Lower lobe of right lung (tissue), 2 donors: ENCODE measurements at regions not wholly inside any gene's neighbourhood (a gene's known extent, or its start where the extent isn't known, plus 50 kb on each side); places are given as distances from the start of the nearest gene placed in this dataset.

Source experiments
- ATAC-seq, 2 donors: fragments of 200-7000 bp; cut with Tn5 transposase; one replicate each; pipeline ENCODE4 v1.9.1; 2020 to 2022; ENCODE audit warnings: mild to moderate bottlenecking in 2 of 2, moderate library complexity in 2 of 2
- DNase-seq: peaks from one replicate; pipeline ENCODE4 v3.0.0-alpha.2; 2020
- H3K27ac ChIP-seq: fragments of 200-600 bp; one replicate; pipeline ENCODE4 v1.8.0; 2022
- H3K27me3 ChIP-seq: fragments of 200-600 bp; one replicate; pipeline ENCODE4 v1.8.0; 2022; ENCODE audit warnings: low read depth
- H3K36me3 ChIP-seq: fragments of 200-600 bp; one replicate; pipeline ENCODE4 v1.8.0; 2022; ENCODE audit warnings: mild to moderate bottlenecking
- H3K4me1 ChIP-seq: fragments of 200-600 bp; one replicate; pipeline ENCODE4 v1.8.0; 2022
- H3K4me3 ChIP-seq: fragments of 200-600 bp; one replicate; pipeline ENCODE4 v1.8.0; 2022; ENCODE audit warnings: mild to moderate bottlenecking
- H3K9me3 ChIP-seq: fragments of 200-600 bp; one replicate; pipeline ENCODE4 v1.8.0; 2022
- CTCF ChIP-seq: fragments of 200-600 bp; IDR thresholded peaks from one replicate; pipeline ENCODE4 v1.8.0; 2022; ENCODE audit warnings: antibody characterized with exemption, mild to moderate bottlenecking
- intact Hi-C: fragments of 100-400 bp; cut with DNase I; formaldehyde crosslinking; loops from one replicate; pipeline ENCODE4 v1.11.0; 2022
- donor health status: DM: no; HTN: yes; CAD: no; lungs with severe emphysema.

- Histone ChIP-seq H3K9me3 (no peaks in the 10 kb centered on the region), H3K36me3 (no peaks in the 10 kb centered on the region), H3K4me1 (no peaks in the 10 kb centered on the region), H3K4me3 (no peak overlapping the region), H3K27ac (no peak overlapping the region), H3K27me3 (no peaks in the 10 kb centered on the region)
- no peak for TF ChIP-seq CTCF
- intact Hi-C loops: no loop called here
- ATAC-seq: no peak
- DNase-seq: no peak
These were observed 268.0 kb downstream of the OPA1 start for GRCh38 chr3:193861012-193861411.

GRCh38 chr3:193862843-193863242, 269.8 kb downstream of the OPA1 start:
- Histone ChIP-seq H3K27me3 (no peaks in the 10 kb centered on the region), H3K9me3 (no peaks in the 10 kb centered on the region), H3K4me1 (no peaks in the 10 kb centered on the region), H3K36me3 (no peaks in the 10 kb centered on the region), H3K27ac (no peak overlapping the region), H3K4me3 (no peak overlapping the region)
- no peak for TF ChIP-seq CTCF
- no peak for ATAC-seq
- intact Hi-C loops: no loop called here
- no peak for DNase-seq

GRCh38 chr3:193863657-193864357, 270.8 kb downstream of the OPA1 start:
- intact Hi-C loops: no loop called here
- ATAC-seq: peak; percentile 14 to 24

GRCh38 chr3:193865339-193865738, 270.6 kb upstream of the HES1 start:
- Histone ChIP-seq H3K9me3 (no peaks in the 10 kb centered on the region), H3K27me3 (peaks cover 10% of the 10 kb centered on the region), H3K27ac (no peak overlapping the region), H3K36me3 (no peaks in the 10 kb centered on the region), H3K4me3 (no peak overlapping the region), H3K4me1 (peaks cover 7% of the 10 kb centered on the region)
- no peak for TF ChIP-seq CTCF
- intact Hi-C loops: no loop called here
- no peak for DNase-seq
- ATAC-seq: no peak

More at GRCh38 chr3:193863657-193864357, 270.8 kb downstream of the OPA1 start:
- no peak for TF ChIP-seq CTCF
- Histone ChIP-seq H3K27ac (no peak overlapping the region), H3K36me3 (no peaks in the 10 kb centered on the region), H3K4me1 (no peaks in the 10 kb centered on the region), H3K4me3 (no peak overlapping the region), H3K27me3 (no peaks in the 10 kb centered on the region), H3K9me3 (no peaks in the 10 kb centered on the region)
- no peak for DNase-seq

GRCh38 chr3:193865896-193866480, 270.0 kb upstream of the HES1 start:
- no peak overlapping the region for H3K4me3 ChIP-seq
- intact Hi-C loops: no loop called here
- no peak overlapping the region for H3K27ac ChIP-seq
- no peaks in the 10 kb centered on the region for H3K9me3 ChIP-seq
- no peaks in the 10 kb centered on the region for H3K36me3 ChIP-seq
- no peak for TF ChIP-seq CTCF
- peaks cover 10% of the 10 kb centered on the region for H3K27me3 ChIP-seq
- H3K4me1 ChIP-seq: peaks cover 7% of the 10 kb centered on the region
- no peak for DNase-seq
- ATAC-seq: no peak
